GM13976 (cell line): ENCODE measurements at regions not wholly inside any gene's neighbourhood (a gene's known extent, or its start where the extent isn't known, plus 50 kb on each side); places are given as distances from the start of the nearest gene placed in this dataset.

Source experiments
- DNase-seq: peaks from one replicate; pipeline ENCODE4 v3.0.0; 2012; ENCODE audit warnings: low spot score
- CTCF ChIP-seq: IDR thresholded peaks from 2 replicates; pipeline ENCODE4 v1.5.1; 2012; ENCODE audit warnings: borderline replicate concordance, mild to moderate bottlenecking; ENCODE audit not compliant: insufficient read depth; ENCODE audit errors: extremely low read depth, missing control alignments, control extremely low read depth
- in situ Hi-C: fragments of 300-500 bp; cut with MboI; formaldehyde crosslinking; loops from one replicate; pipeline ENCODE4 v1.12.0; 2022; ENCODE audit warnings: low sequenced_read_pairs, mixed read lengths, inconsistent platforms; ENCODE audit not compliant: unreplicated experiment

DNA sequence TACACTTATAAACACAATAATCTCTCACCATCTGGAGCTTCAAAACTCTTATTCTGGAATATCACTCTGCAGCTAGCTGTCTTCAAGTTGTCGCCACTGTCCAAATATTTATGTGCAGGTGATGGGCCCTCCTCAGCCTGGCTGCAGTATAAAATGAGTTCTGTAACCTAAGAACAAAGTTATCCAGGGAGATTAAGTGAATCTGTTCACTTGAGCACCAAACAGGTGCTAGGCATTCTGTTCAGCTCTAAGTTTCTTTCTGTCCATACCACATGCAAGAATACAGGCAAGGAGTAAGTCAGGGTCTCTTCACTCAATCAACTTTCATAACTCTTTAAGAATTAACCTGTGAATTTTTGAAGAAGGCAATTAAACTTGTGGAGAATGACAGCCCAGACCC, 344.1 kb downstream of the PLK2 start:
- DNase-seq, result no peak
- in situ Hi-C loops, result no loop called here
- TF ChIP-seq CTCF, result no peak

GRCh38 chr5:58114324-58114723, 345.6 kb downstream of the PLK2 start:
- no peak for DNase-seq
- in situ Hi-C loops, result no loop called here
- no peak for TF ChIP-seq CTCF

GRCh38 chr5:58113172-58113571, 346.7 kb downstream of the PLK2 start:
- DNase-seq, result no peak
- in situ Hi-C loops, result no loop called here

DNA sequence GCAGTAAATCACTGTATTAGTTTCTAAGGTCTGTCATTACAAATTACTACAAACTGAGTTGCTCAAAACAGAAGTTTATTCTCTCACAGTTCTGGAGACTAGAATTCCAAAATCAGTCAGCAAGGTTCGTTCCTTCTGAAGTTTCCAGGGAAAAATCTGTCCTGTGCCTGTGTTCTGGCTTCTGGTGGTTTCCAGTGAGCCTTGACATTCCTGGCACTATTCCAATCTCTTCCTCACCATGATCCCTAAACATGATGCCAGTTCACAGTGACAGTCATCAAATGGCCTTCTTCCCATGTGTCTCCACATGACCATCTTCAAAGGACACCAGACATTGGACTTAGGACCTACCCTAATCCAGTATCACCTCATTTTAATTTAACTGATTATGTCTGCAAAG, 351.4 kb downstream of the PLK2 start:
- TF ChIP-seq CTCF, result no peak
- in situ Hi-C loops, result no loop called here
- no peak for DNase-seq

More at GRCh38 chr5:58113172-58113571, 346.7 kb downstream of the PLK2 start:
- no peak for TF ChIP-seq CTCF

DNA sequence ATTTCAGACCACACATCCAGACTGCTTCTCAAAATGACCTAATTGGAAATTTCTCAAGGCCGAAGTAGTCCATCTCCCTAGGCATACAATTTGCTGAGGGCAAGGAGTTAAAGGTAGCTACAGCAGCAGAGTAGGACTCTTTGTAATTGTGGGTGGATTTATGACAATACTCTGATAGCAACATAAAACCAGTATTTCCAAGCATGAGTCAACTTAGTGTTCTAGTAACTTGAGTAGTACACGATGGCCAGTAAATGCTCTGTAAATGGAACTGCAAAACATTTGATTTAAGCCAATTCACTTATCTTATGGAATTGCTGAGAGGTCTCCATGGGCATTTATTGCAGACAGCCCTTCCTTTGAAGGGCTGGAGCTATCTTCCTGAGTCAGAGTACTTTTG, 352.2 kb downstream of the PLK2 start:
- no peak for TF ChIP-seq CTCF
- no peak for DNase-seq
- in situ Hi-C loops, result no loop called here

GRCh38 chr5:58106754-58107410, 353.0 kb downstream of the PLK2 start:
- no peak for TF ChIP-seq CTCF
- no peak for DNase-seq
- in situ Hi-C loops, result no loop called here
